GM18873 (cell line): ENCODE measurements at regions not wholly inside any gene's neighbourhood (a gene's known extent, or its start where the extent isn't known, plus 50 kb on each side); places are given as distances from the start of the nearest gene placed in this dataset.
"Not testable (repeated sequence)": the region's sequence is repeated elsewhere in the genome, so short reads cannot be mapped to it uniquely, and the experiment has no call there.

Source experiments
- ATAC-seq: cut with Tn5 transposase; IDR thresholded peaks from one replicate; pipeline ENCODE4 v1.9.1; 2021; ENCODE audit warnings: mild to moderate bottlenecking, moderate library complexity, moderate number of reproducible peaks; ENCODE audit not compliant: unreplicated experiment, low FRiP score

DNA sequence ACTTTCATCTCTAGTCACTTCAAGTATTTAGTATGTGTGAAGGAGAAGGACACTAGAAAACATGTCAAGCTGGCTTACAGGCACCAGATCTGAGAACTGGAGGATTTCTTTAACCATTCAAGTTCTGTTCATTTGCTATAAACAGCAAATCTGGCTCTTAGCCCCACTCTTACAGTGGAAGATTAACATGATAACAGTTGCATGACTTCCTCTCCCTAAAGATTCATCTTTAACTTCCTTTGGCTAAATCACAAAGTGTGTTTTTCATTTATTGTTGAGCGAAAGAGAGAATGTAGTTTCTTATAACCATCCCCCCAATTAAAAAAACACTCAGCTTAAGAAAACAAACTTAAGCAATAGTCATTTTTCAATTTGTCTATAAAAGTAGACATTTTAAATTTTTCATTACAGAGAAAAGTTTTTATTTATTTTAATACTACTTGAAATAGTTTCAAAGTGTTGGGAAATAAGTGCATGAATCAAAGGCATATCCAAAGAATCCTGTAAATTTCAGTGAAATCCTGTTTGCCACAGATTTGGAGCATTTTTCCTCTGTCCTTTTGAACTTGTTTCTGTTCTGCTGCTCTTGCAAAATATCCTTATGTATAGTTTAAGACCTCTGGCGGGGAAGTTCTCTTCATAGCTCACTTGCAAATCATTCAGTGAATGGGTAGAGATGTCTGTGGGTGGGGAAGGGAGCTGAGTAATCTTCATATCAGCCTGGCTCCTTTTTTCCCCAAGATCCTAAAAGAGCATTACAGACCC, 241.0 kb upstream of the RBBP8 start:
- ATAC-seq = no peak

DNA sequence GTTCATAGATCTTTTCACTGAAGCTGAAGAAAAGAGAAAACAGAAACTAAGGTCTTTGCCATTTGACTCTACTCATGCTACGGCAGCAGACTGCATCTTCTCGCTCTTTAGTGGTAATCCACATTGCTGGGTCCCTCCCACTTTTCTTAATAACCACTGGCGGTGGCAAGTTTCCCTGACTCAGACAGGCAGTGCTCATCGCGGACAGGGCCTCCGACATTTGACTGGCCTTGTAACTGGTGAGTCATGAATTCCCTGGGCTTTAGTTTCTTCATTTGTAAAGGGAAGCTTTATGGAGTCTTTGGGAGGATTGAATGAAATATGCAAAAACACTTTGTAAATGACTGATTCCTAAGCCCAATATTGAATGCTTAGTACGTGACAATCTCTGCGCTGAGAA, 238.2 kb upstream of the RBBP8 start:
- no peak for ATAC-seq

DNA sequence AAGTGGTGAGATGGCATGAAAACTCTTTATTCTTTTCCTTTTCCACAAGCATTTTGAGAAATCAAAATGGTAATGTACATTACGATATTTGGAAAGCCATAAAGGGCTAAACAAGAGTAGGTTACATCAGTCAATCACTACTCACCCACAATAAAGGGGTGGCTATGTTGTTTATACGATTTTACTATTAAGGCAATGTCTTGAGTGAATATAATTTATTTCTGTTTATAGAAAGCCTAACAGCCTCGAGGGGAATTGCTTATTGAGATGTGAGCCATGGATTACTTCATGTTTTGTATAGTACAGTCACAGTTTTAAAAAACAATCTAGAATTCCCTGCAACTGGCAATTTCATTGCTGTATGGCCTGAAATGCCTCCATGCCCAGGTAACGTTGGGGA, 237.5 kb upstream of the RBBP8 start:
- no peak for ATAC-seq

DNA sequence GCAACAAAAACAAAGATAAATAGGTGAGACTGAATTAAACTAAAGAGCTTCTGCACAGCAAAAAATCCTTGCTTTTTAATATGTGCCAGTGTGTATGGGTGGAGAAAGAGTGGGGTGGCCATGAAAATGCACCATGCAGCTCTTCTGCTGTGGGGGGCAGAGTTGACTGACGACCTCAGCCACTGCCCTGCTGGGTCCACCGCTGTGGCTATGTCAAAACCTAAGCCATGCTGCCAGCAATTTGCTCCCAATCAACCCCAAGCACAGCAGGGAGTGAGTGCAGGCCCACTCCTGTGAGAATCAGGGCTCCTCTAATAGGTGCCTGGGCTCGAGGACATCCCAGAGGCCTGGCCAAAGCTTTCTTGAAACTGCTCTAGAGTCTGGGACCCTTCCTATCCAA, 235.6 kb upstream of the RBBP8 start:
- ATAC-seq = no peak

DNA sequence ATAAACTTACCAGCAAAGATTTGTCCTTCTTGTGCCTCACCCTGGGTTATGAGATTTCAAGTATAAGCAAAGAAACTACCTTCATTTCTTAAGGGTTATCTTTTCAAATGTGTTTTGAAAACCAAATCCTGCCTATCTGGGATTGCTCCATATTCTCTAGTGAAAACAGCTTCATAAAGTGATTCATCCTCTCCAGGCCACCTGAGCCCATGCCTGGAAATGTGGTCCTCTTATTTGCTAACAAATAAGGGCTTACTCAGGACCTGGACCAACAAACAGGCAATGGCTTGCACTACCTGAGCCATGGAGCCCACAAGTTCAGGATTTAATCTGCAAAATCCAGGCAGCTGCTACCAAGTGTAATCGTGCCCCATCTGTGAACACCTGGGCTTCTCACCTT, 234.4 kb upstream of the RBBP8 start:
- no peak for ATAC-seq

DNA sequence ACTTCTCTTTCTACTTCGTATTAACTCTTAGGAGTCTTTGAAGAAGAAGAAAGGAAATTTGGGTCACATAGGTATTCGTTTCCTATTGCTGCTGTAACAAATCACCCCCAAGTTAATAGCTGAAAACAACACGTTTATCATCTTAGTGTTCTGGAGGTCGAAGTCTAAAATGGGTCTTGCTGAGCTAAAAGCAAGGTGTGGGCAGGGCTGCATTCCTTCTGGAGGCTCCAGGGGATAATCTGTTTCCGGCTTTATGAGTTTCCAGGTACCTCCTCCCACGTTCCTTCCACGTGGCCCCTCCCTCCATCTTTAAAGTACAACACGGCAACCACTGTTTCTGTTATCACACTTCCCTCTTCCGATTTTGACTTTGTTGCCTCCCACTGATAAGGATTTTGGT, 233.5 kb upstream of the RBBP8 start:
- ATAC-seq = no peak

DNA sequence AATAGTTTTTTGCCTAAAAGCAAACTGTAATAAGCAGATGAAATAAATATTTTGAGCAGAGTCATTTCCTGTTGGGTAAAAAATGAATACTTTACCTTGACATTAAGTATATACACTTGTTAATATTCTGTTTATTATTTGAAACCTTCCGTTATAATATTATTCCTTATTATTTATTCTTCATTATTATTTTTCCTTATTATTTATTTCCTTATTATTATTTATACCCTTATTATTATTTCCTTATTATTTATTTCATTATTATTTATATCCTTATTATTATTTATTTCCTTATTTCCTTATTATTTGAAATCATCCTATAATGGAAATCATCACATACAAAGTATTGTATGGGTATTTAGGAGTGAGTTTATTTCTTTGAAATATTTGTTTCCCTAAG, 232.2 kb upstream of the RBBP8 start:
- no peak for ATAC-seq

DNA sequence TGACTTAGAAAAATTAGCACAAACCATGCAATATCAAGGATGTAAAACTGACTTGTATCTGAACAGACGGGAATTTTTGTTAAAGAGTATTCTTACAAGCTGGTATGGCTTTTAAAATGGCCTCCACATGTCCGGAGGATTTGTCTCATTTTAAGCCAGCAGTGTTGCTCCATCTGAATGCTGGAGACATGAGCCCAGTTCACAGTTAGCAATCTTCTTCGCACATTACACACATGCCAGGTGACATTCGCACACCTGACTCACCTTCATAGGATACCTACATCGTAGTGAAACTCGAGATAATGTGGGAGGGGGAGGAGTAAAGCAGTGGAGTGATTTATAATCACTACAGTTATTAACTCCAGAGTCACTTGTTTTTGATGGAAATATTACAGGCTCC, 231.8 kb upstream of the RBBP8 start:
- ATAC-seq = no peak

DNA sequence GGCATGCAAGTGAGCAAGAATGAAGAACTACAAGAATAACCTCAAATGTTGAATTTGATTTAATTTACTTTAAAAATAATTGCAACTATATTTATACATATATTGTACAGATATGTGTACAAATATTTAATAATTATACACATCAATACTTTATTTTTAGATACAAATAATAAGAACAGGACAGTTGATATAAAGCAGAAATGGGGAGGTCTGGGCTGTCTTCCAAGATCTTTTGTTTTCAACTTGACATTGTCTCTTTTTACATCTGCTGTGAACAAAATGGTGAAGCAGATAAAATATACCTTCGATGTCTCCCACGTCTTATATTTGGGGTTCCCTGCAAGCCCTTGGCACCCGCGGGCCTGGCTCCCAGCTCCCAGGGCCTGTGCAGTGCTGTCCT, 231.3 kb upstream of the RBBP8 start:
- no peak for ATAC-seq

DNA sequence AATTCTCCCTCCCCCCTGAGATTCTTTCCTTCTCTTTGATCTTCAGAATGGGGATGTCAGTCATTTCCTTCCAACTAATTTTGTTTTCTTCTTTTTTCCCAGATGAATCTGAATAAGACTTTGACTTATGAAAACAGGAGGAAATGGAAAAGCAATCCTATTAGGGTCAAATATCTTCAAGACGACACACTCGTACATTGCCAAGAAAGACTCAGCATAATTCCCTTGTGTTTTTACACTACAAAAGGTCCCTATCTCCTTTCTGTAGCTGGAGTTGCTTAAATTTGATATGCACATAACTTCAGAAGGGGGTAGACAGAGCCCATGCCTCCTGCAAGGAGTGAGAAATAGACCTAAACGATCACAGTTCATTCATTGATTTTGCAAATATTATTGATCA, 230.3 kb upstream of the RBBP8 start:
- ATAC-seq = no peak

DNA sequence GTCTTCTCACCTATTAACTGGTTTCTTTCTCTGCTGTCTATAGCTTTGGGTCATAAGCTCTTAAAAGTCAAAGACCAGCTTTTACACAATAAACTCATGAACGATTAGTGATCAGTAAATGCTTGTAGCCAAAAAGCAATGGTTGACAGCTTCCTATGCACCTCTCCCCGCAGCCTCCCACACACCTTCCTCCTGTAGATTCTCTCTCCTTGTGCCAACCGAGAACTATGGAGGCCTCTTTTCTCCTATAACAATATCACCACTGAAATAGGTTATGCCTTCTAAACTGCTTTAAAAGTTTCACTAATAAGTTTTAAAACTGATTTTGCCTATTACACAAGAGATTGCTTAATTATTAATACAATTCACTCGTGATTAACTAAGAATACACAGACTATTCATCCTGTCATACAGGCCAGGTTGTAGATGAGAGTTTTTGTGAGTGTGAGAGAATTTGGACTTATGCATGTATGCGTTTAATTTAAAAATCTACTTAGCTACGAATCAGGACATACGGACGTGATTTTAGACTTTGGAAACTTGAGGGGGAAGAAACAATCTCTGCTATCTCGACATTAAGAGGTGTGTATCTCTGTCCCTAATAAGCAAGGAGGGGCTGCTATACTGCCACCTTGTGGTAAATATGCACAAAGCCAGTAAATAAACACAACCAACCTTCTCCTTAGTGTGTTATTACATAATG, 229.1 kb upstream of the RBBP8 start:
- ATAC-seq = no peak

DNA sequence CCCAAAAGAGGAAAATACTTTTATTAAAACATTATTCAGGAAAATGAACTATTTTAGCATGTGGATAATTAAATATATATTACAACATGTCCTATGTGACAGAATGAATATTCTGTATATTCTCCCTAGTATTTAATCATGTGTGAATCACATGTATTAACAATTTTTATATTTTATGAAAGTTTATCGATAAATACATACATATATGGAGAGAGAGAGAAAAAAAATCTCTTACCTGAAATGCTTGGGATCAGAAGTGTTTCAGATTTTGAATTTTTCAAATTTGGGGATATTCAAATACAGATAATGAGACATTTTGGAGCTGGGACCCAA, 228.6 kb upstream of the RBBP8 start:
- no peak for ATAC-seq

DNA sequence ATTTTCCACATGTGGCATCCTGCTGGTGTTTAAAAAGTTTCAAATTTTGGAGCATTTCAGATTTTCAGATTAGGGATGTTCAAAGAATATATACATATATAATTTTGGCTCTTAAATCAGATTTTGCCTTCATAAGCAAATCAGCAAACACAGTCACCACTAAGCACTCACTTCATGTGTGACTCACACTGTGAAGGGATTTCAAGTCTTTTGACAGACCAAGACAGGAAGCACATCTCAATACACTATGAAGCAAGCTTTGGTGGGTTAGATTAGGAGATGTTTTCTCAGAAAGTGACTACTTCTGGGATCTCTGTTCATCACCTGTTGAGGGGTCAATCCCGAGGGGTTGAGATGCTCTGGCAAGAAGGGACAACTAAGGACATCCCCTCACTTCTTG, 227.8 kb upstream of the RBBP8 start:
- ATAC-seq = no peak

DNA sequence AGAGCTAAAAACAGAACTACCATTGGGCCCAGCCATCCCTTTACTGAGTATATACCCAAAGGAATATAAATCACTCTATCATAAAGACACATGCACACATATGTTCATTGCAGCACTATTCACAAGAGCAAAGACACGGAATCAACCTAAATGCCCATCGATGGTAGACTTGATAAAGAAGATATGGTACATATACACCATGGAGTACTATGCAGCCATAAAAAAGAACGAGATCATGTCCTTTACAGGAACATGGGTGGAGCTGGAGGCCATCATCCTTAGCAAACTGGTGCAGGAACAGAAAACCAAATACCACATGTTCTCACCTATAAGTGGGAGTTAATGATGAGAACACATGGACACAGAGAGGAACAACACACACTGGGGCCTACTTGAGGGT, 227.1 kb upstream of the RBBP8 start:
- not testable (repeated sequence) for ATAC-seq

DNA sequence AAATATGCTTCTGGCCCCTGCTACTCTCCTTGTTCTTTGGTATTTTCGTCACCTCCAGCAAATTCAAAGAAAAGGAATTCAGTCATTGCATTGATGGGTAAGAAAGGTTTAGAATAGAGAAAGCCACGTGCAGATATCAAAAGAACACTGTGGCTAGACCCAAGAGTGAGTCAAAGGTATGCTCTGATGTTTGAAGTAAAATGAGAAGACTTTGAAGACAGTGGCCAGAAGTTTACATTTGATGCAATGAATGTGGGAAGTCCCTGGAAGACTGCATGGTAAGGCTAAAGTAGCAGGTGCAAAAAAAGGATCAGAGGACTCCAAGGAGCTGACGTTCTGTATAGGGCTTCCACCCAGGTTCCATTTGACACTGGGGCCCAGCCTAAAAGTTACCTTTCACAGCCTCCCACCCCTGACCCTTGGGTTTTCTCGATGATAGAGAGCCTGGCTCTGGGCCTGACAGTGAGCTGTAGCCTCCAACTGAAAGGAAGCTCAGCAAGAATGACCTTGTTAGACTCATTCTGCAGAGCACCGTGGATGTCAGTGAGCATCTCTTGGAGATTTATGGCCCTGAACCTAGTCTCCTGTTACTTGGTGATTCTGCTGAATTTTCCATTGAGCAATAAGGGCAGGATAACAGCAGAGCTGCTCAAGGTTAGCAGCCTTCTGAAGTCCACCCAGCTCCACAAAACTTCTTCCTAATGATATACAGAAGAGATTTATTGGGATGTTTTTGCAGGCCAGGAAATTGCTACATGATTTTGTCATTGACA, 223.7 kb upstream of the RBBP8 start:
- no peak for ATAC-seq

DNA sequence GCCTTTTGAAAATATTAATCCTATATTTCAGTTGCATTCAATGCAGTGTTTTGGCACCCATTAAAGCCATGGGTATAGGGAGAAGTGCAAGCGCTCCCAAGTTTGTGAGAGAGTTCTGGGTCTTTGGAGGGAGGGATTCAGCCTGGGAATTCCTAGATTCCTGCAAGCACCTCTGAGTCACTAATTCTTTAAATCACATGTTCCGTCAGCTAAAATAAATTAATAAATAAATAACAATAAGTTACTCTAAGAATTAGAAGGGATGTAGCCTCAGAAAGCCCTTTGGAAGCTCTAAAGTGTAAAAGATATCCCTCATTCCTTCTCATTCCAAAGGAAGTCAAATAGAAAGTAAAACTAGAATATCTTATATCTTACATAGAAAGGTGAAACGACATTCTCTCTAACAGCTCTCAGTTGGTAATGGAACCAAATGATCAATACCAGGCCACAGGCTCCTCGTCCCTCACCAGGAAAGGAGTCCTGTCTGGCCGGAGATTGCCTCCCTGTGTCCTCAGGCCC, 222.4 kb upstream of the RBBP8 start:
- no peak for ATAC-seq

DNA sequence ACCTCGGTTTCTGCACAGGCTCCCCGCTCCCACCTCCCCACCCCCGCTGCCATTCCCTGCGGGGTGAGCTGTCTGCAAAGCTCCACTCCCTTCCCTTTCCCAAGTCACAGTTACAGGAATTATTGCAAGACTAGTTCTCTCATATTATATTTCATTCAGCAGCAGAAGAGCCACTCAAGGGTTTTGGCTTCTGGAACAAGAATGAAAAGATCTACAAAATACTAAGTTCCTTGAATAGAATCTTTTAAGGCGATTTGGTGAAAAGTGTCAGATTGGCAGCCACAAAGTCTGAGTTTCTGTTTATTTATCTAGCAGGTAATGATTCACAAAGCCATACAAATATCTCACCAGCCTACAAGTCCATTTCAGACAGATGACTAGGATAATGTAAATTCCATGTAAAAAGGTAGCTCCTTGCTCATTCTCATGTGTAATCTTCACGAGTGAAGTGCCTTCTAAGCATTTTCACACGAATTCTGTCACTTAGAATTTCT, 221.9 kb upstream of the RBBP8 start:
- no peak for ATAC-seq

DNA sequence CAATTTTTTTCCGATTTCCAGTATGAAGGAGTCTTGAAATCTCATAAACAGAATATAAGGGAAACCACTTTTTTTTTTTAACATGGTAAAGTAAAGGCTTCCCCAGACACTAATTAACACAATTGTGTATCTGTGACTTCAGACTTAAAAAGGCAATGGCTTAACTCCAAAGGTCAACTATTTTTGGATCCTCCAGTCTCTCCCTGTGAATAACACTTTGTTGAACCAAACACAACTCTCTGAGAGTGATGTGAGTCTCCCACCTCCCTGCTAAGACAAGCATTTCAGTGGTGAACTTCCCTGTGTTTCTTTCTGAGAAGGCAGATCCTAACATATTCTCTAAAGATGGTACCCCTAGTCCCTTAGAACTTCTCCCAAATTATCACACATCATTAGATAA, 219.6 kb upstream of the RBBP8 start:
- ATAC-seq = no peak

DNA sequence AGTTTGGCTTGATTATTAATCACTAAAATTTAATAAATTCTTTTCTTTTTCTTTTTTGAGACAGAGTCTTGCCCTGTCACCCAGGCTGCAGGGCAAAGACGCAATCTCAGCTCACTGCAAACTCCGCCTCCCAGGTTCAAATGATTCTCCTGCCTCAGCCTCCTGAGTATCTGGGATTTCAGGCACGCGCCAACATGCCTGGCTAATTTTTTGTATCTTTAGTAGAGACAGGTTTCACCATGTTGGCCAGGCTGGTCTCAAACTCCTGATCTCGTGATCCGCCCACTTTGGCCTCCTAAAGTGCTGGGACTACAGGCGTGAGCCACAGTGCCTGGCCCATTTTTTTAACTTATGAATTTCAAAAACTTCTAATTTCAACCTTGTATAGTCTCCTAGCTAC, 215.6 kb upstream of the RBBP8 start:
- not testable (repeated sequence) for ATAC-seq

DNA sequence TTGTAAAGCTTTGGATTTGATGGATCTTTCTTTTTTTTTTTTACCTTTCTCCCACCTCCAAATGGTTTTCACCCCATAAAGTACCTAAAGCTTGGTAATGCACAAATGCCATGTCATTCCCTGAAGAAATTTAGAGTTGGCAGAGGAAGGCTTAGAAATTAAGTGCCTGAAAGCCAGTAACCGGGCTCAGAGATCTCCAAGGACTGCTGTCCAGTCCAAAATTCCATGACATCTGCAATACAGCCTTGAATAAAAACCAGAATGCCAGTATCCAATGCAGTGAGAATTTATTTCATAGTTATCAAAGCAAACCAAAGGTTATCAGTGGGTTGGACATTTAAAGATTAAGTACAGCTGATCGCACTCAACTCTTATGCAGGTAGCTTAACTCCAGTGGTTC, 209.9 kb upstream of the RBBP8 start:
- no peak for ATAC-seq

DNA sequence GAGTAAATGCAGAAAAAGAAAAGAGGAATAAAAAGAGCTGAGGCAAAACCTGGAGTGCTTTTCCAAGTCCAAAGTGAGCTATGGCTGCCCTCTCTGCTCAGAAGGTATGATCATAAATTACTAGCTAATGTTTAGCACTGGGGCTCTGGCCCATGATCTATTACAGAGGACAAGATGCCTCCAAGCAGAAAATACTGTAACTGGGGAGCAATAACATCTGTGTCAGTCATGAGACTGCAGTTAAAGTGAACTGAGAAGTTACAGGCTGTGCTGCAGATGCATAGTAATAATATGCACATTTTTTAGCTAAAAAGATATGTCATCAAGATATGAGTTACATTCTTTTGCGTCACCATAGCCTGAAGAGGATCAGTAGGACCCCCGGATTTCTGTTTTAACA, 209.4 kb upstream of the RBBP8 start:
- ATAC-seq = no peak
